GM12875 (cell line): ENCODE measurements at regions not wholly inside any gene's neighbourhood (a gene's known extent, or its start where the extent isn't known, plus 50 kb on each side); places are given as distances from the start of the nearest gene placed in this dataset.

ENCODE experiments used
- H3K4me3 ChIP-seq: one replicate; pipeline ENCODE4 v1.5.1; 2011; ENCODE audit warnings: low read depth, low read length, control low read depth
- CTCF ChIP-seq: IDR thresholded peaks from 2 replicates; pipeline ENCODE4 v1.5.1; 2011; ENCODE audit warnings: low read depth, mild to moderate bottlenecking, control low read depth, inconsistent platforms, low read length, moderate library complexity, borderline replicate concordance; ENCODE audit not compliant: insufficient read depth

- no peak for TF ChIP-seq CTCF
- no peak overlapping the region for H3K4me3 ChIP-seq
These were observed 364.7 kb upstream of the SASH1 start for GRCh38 chr6:147977851-147978465.

GRCh38 chr6:147979966-147980365 lies 362.7 kb upstream of the SASH1 start:
- TF ChIP-seq CTCF: no peak
- no peak overlapping the region for H3K4me3 ChIP-seq

- H3K4me3 ChIP-seq: no peak overlapping the region
- TF ChIP-seq CTCF: no peak
These were observed 358.9 kb upstream of the SASH1 start for GRCh38 chr6:147983581-147984366.

DNA sequence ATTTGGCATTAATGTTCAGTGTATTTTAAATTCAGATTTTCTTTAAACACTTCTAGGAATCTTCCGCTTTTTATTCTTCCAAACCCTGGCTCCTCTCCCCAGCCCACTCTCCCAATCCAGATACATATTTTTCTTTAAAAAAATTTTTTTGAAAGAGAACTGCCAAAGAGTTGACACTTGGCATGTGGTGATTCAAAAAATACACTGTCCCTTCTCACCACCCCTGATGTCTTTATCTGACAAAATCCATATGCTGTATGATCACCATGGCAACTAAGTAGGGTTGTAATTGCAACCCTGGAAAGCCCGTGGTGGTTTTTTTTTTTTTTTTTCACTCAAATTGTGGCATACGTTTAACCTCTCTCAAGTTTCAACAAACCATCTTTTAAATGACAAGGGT lies 355.8 kb upstream of the SASH1 start:
- TF ChIP-seq CTCF: no peak
- no peak overlapping the region for H3K4me3 ChIP-seq

DNA sequence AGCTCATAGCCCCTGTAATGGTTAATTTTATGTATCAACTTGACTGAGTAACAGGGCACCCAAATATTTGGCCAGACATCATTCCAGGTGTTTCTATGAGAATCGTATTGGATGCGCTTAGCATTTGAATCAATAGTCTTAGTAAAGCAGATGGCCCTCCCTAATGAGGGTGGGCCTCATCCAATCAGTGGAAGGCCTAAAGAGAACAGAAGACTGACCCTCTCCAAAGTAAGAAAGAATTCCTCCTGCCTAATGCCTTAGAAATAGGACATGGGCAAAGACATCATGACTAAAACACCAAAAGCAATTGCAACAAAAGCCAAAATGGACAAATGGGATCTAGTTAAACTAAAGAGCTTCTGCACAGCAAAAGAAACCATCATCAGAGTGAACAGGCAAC lies 352.5 kb upstream of the SASH1 start:
- H3K4me3 ChIP-seq: no peak overlapping the region
- no peak for TF ChIP-seq CTCF

DNA sequence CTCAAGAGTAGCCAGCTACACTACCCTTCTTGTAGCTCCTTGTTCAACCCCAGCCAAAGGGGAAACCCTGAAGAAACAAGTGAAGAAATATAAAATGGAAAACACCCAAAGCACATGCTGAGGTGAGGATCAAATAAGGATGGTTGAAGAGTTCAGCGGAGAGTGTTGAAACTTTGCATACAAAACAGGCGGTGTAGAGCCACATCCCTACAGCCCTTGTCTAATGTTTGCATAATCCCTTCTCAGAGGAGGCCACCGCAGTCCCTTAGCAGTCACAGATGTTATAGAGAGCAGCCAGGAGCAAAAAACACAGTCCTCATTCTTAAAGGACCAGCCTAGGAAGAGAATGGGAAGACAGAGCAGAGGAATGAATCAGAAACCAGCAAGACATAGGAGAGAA lies 350.7 kb upstream of the SASH1 start:
- H3K4me3 ChIP-seq: no peak overlapping the region
- no peak for TF ChIP-seq CTCF

GRCh38 chr6:147999001-147999540 lies 343.6 kb upstream of the SASH1 start:
- H3K4me3 ChIP-seq: no peak overlapping the region
- TF ChIP-seq CTCF: no peak
